Rectal smooth muscle tissue (tissue), 1 donor: ENCODE measurements at regions not wholly inside any gene's neighbourhood (a gene's known extent, or its start where the extent isn't known, plus 50 kb on each side); places are given as distances from the start of the nearest gene placed in this dataset.

Experiments used
- H3K27ac ChIP-seq: one replicate; pipeline ENCODE4 v1.7.0; 2013; ENCODE audit warnings: low read depth, low read length, inconsistent platforms
- H3K27me3 ChIP-seq: one replicate; pipeline ENCODE4 v1.7.0; 2013; ENCODE audit warnings: low read length; ENCODE audit not compliant: control insufficient read depth, insufficient read depth
- H3K36me3 ChIP-seq: one replicate; pipeline ENCODE4 v1.7.0; 2013; ENCODE audit warnings: low read length; ENCODE audit not compliant: control insufficient read depth, insufficient read depth
- H3K4me1 ChIP-seq: one replicate; pipeline ENCODE4 v1.7.0; 2013; ENCODE audit warnings: low read length; ENCODE audit not compliant: control insufficient read depth, insufficient read depth
- H3K4me3 ChIP-seq: one replicate; pipeline ENCODE4 v1.7.0; 2013; ENCODE audit warnings: low read length
- H3K9ac ChIP-seq: one replicate; pipeline ENCODE4 v1.7.0; 2013; ENCODE audit warnings: low read length

DNA sequence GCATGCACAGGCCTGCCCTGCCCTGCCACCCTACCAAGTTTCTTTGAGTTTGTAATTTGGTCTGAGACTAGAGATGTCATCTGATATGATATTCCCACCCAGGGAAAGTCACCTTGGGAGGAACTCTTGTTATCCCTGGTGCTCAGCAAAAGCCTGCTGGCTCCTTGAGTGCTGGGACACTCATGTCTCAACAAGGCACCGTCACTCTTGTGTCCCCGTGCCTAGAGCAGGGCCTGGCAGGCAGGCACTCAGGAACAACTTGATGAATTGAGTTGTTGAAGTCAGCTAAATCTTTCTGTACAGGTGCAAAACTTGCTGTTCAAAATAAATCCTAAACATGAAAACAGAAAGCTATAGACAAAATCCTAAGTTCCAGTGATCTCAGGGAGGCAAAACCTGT, 345.4 kb downstream of the KCNRG start:
- H3K4me1 ChIP-seq: peaks cover 16% of the 10 kb centered on the region
- no peaks in the 10 kb centered on the region for H3K27me3 ChIP-seq
- no peak overlapping the region for H3K27ac ChIP-seq
- no peak overlapping the region for H3K9ac ChIP-seq
- H3K36me3 ChIP-seq: no peaks in the 10 kb centered on the region
- H3K4me3 ChIP-seq: no peak overlapping the region

DNA sequence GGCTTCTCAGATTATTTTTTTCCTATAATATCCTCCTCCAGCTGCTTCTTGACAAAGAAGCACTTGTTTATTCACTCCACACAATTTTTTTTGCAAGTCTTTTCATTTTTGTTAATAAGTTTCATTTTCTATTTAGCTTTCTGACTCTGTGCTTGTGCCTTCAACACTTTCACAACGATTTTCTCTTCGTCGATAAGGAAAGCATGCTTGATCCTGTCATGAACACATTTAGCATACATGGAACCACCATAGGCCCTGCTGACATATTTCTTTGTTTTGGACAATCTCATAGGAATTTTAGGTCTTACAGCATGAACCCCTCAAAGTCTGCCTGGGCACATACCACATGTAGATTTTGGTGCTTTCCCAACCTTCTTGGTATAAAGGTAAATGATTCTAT, 346.0 kb downstream of the KCNRG start:
- Histone ChIP-seq H3K27me3 (no peaks in the 10 kb centered on the region), H3K4me1 (peaks cover 16% of the 10 kb centered on the region), H3K36me3 (no peaks in the 10 kb centered on the region), H3K27ac (no peak overlapping the region), H3K4me3 (no peak overlapping the region), H3K9ac (no peak overlapping the region)

DNA sequence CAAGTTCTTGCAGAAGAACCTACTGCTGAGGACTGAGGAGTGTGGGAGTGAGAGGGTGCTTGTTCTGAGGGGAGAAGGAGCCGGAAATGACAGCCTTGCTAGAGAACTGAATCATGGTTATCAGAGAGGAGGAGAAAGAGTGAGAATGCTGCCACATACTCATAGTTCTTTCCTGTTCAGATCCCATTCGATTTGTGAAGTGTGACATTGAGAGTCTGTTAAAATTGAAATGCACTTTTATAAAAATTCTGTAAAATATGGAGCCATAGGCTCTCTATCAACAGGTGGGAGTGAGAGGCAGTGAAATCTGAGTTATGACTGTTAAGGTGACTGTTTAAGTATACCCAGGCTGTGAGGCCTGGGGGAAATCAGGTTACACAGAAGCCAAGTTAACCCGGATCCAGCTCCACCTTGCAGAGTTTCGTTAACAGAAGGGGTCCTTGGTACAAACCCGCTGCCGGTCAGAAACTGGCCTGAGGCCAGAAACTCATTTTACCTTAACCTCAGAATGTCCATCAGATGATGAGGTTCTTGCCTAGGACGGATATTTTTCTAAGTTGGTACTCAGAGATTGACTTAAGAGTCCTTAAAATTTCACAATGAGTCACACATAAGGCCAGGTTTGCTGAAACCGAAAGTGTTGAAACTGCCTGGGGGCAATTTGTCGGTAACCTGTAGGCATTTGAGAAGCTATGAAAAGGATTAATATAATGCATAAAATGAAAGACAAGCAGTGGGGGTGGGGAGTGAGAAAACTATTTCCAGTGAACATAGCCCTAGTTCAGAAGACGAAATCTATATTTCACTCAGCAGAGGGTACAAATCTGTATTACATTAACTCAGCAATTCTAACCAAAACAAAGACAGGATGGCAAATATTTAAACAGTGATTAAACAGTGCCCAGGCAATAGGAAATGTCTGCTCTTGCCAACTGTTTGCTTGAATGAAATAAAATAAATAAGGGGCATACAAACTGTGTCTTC, 350.5 kb downstream of the KCNRG start:
- no peak overlapping the region for H3K9ac ChIP-seq
- no peak overlapping the region for H3K27ac ChIP-seq

DNA sequence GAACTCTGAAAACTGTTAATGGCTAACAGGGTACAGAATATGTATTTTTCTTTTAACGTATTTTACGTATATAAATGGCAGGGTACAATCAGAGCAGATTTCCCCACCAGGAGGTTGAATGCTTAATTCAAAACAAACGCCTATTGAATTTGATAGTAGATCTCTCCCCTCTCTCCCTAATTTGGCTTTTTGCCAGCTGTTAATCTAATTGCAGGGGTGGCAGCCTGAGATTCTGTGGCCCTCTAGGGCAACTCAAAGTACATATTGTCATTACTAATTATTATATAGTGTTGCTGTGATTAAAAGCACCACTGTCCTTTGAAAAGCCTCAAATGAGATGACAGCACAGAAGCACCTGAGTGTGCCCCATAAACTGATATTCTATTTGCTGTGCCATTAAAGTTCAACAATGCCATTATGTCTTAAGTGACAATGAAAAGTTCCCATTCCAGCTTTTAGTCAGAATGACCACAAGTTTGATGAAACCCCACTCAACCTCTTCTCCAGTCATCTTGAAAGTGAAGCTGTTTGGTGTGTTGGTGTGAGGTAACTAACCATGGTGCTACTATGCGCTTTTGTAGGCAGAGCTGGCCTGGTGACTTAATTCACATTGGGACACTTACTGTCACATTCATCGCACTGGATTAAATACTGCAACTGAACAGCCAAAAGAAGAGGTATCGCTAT, 351.4 kb downstream of the KCNRG start:
- no peaks in the 10 kb centered on the region for H3K4me1 ChIP-seq
- H3K9ac ChIP-seq: no peak overlapping the region
- no peak overlapping the region for H3K4me3 ChIP-seq
- H3K27me3 ChIP-seq: no peaks in the 10 kb centered on the region
- H3K36me3 ChIP-seq: no peaks in the 10 kb centered on the region
- no peak overlapping the region for H3K27ac ChIP-seq

More for the DNA sequence above, 350.5 kb downstream of the KCNRG start:
- Histone ChIP-seq H3K36me3 (no peaks in the 10 kb centered on the region), H3K4me3 (no peak overlapping the region), H3K4me1 (no peaks in the 10 kb centered on the region), H3K27me3 (no peaks in the 10 kb centered on the region)

DNA sequence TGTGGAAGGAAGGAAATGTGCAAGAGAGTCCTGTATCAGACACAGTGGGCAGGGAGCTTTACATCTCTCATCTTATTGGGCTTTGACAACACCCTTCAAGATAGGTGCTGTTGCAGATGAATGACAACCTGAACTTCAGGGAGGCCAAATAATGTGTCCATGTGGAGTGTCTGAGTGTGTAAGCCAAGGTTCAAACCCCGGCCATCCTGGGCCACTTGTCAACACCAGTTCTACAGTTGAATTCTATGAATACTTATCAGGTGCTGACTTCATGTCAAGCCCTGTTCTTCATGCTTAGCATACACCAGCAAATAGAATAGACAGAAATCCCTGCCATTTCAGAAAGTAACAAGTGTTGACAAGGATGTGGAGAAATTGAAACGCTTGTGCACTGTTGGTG, 354.4 kb downstream of the KCNRG start:
- Histone ChIP-seq H3K27ac (no peak overlapping the region), H3K4me1 (no peaks in the 10 kb centered on the region)

DNA sequence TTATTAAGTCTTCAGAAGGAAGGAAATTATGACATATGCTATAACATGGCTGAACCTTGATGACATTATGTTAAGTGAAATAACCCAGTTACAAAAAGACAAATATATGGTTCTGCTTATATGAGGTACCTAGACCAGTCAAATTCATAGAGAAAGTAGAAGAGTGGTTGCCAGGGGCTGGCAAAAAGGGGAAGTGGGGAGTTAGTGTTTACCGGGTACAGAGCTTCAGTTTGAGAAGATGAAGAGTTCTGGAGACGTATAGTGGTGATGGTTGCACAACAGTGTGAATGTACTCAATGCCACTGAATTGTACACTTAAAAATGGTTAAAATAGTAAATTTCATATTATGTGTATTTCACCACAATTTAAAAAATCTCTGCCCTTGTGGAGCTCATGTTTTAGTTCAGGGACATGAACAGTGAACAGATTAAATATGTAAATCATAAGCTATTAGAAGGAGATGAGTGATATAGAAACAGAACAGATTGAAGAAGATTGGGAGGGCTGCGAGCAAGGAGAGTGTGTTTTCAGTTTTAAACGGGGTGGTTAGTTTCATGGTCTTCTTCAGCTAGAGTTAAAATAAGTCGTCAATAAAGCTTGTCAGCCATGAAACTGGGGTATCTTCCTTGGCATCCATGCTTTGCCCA, 355.2 kb downstream of the KCNRG start:
- no peak overlapping the region for H3K27ac ChIP-seq
- no peak overlapping the region for H3K9ac ChIP-seq
- no peaks in the 10 kb centered on the region for H3K4me1 ChIP-seq
- H3K27me3 ChIP-seq: no peaks in the 10 kb centered on the region
- no peaks in the 10 kb centered on the region for H3K36me3 ChIP-seq
- no peak overlapping the region for H3K4me3 ChIP-seq

More for the DNA sequence above, 354.4 kb downstream of the KCNRG start:
- Histone ChIP-seq H3K9ac (no peak overlapping the region), H3K27me3 (no peaks in the 10 kb centered on the region), H3K36me3 (no peaks in the 10 kb centered on the region), H3K4me3 (no peak overlapping the region)

DNA sequence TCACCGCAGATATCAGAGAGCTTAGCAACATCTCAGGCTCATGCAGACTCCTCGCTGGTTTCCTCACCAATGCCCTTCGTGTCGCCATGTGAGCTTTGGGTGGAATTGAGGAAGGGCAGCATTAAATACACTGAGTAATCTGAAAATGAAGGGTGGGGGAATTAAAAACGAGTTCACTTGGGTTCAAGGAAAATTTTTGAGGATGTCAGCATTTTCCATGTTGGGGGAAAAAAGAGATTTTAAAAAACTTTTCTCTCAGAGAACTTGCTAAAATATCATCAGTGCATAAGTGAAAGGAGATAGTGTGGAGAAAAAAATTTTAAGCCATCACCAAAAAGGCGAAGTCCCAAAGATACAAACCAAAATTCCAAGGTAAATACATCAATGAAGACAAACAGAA, 359.3 kb downstream of the KCNRG start:
- H3K4me1 ChIP-seq: no peaks in the 10 kb centered on the region
- H3K36me3 ChIP-seq: no peaks in the 10 kb centered on the region
- no peak overlapping the region for H3K9ac ChIP-seq
- H3K27ac ChIP-seq: no peak overlapping the region
- H3K27me3 ChIP-seq: no peaks in the 10 kb centered on the region
- H3K4me3 ChIP-seq: no peak overlapping the region

DNA sequence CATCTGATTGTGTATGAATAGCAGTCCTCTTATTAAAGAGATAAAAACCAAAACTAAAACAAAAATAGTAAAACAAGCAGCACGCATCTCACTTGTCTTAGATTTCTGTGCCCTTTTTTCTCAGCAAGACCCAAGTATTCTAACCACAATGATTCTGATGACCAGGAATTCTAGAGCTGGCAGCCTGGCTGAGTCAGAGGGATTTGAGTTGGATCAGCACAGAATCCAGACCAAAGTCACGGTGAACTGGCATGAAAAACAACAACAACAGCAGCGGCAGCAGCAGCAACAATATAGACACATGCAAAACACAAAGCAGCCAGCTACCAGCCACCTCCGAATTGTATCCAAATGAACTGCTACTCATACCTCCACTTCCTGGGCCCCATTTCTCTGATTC, 360.5 kb downstream of the KCNRG start:
- H3K27ac ChIP-seq: no peak overlapping the region
- H3K9ac ChIP-seq: no peak overlapping the region
- H3K36me3 ChIP-seq: no peaks in the 10 kb centered on the region
- no peaks in the 10 kb centered on the region for H3K27me3 ChIP-seq
- no peaks in the 10 kb centered on the region for H3K4me1 ChIP-seq
- H3K4me3 ChIP-seq: no peak overlapping the region

DNA sequence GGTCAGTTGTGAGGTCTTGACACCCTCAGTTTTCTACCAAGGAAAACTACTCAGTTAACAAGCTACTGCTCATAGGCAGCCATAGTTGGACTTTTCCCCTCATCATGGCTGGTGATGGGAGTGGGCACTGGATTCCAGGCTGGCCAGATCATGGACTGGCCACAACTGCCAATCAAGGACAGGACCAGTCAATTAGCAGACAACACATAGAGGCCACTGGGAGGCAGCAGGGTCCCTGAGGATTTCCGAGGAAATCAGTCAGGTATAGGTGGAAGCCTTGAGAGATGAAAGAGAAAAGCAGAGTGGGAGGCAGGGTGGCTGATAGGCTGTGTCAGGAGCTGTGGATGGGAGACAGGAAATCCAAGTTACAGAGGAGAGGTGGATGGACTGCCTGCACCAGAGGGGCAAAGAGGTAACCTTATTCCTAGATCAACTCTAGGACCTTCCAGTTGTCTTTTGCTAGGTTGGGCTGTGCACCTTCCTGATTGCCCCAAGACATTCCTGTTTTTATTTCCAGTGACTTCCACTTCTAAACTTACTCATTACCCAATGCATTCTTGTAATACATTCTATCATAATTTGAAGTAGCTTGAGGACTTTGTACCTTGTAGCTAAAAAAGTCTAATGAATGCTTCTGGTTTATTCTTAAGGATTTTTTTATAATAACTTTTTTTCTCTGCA, 361.8 kb downstream of the KCNRG start:
- Histone ChIP-seq H3K36me3 (no peaks in the 10 kb centered on the region), H3K27ac (no peak overlapping the region), H3K4me1 (no peaks in the 10 kb centered on the region), H3K4me3 (no peak overlapping the region), H3K27me3 (no peaks in the 10 kb centered on the region), H3K9ac (no peak overlapping the region)

DNA sequence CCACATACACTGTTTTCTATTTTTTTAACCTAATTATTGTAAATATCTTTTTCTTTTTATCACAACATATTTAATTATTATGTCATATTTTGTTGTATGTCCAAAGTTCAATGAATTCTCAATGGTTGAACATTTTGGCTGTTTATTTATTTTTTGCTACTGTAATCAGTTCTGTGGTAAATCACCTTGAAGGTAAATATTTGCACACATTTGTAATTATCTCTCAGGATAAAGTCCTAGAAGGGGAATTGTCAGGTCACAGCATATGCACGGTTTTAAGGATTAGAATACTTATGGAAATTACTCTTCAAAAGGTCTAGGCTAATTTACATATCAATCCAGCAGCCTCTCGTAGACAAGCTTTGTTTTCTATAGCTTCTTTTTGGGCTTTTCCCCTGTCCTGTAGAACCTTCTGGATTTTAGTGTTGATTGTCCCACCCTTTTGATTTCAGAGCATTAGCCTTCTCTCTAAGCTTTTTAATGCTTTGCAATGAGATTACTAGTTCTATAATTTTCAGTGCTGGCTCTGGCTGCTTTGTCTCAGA, 362.6 kb downstream of the KCNRG start:
- Histone ChIP-seq H3K27me3 (no peaks in the 10 kb centered on the region), H3K4me3 (no peak overlapping the region), H3K36me3 (no peaks in the 10 kb centered on the region), H3K27ac (no peak overlapping the region), H3K9ac (no peak overlapping the region), H3K4me1 (no peaks in the 10 kb centered on the region)

DNA sequence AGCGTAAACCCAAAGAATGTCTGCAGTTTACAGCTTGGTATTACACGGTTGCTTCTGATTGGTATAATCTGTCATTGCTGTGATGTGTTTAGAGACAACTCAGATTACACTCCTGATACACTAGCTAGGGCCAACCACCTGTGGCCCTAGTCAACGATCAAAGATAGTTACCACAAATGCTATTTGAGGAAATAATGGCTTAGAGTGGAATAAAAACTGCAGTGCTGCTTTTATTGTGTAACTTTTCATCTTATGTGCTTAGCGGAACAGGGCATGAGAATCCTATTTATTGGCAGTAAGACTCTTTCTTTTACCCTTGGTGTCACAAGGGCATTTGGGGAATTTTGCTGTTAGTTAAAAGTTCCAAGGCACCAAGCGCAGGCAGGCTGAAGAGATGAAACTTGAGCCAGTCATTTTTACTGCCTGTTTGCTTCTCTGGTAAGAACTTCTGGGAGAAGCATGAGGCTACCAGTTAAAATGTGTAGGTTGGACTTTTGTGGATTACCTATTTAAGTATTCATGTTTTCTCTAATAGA, 363.3 kb downstream of the KCNRG start:
- Histone ChIP-seq H3K4me1 (no peaks in the 10 kb centered on the region), H3K9ac (no peak overlapping the region), H3K27me3 (no peaks in the 10 kb centered on the region), H3K4me3 (no peak overlapping the region), H3K36me3 (no peaks in the 10 kb centered on the region), H3K27ac (no peak overlapping the region)
